ENCODE measurements at regions not wholly inside any gene's neighbourhood (a gene's known extent, or its start where the extent isn't known, plus 50 kb on each side); places are given as distances from the start of the nearest gene placed in this dataset.
"Not testable (repeated sequence)": the region's sequence is repeated elsewhere in the genome, so short reads cannot be mapped to it uniquely, and the experiment has no call there.

DNA sequence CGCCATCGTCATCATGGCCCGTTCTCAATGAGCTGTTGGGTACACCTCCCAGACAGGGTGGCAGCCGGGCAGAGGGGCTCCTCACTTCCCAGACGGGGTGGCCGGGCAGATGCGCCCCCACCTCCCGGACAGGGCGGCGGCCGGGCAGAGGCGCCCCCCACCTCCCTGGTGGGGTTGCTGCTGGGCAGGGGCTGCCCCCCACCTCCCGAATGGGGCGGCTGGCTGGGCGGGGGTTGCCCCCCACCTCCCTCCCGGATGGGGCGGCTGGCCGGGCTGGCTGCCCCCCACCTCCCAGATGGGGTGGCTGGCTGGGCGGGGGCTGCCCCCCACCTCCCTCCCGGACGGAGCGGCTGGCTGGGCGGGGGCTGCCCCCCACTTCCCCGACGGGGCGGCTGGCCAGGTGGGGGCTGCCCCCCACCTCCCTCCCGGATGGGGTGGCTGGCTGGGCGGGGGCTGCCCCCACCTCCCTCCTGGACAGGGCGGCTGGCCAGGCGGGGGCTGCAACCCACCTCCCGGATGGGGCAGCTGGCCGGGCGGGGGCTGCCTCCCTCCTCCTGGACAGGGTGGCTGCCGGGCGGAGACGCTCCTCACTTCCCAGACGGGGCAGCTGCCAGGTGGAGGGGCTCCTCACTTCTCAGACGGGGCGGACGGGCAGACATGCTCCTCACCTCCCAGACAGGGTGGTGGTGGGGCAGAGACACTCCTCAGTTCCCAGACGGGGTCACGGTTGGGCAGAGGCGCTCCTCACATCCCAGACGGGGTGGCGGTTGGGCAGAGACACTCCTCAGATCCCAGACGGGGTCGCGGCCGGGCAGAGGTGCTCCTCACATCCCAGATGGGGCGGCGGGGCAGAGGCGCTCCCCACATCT, 208.8 kb downstream of the BMP15 start:
- TF ChIP-seq, protein P1, sequence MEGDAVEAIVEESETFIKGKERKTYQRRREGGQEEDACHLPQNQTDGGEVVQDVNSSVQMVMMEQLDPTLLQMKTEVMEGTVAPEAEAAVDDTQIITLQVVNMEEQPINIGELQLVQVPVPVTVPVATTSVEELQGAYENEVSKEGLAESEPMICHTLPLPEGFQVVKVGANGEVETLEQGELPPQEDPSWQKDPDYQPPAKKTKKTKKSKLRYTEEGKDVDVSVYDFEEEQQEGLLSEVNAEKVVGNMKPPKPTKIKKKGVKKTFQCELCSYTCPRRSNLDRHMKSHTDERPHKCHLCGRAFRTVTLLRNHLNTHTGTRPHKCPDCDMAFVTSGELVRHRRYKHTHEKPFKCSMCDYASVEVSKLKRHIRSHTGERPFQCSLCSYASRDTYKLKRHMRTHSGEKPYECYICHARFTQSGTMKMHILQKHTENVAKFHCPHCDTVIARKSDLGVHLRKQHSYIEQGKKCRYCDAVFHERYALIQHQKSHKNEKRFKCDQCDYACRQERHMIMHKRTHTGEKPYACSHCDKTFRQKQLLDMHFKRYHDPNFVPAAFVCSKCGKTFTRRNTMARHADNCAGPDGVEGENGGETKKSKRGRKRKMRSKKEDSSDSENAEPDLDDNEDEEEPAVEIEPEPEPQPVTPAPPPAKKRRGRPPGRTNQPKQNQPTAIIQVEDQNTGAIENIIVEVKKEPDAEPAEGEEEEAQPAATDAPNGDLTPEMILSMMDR (IDR thresholded peaks at IDR 0.05) = not testable (repeated sequence)
- not testable (repeated sequence) for TF ChIP-seq POLR2A (IDR thresholded peaks at IDR 0.05)

All from body of pancreas (tissue), 4 donors.